PFSK-1 (cell line): ENCODE measurements at regions not wholly inside any gene's neighbourhood (a gene's known extent, or its start where the extent isn't known, plus 50 kb on each side); places are given as distances from the start of the nearest gene placed in this dataset.

Experiments used
- POLR2AphosphoS5 ChIP-seq: IDR thresholded peaks from 2 replicates; pipeline ENCODE4 v1.6.1; 2012; ENCODE audit warnings: low read depth, mild to moderate bottlenecking, control low read depth, low read length, moderate library complexity
- SIN3A ChIP-seq: IDR thresholded peaks from 2 replicates; pipeline ENCODE4 v1.6.1; 2012; ENCODE audit warnings: mild to moderate bottlenecking, low read length, moderate library complexity, borderline replicate concordance; ENCODE audit not compliant: insufficient read depth
- TAF1 ChIP-seq: IDR thresholded peaks from 2 replicates; pipeline ENCODE4 v1.6.1; 2012; ENCODE audit warnings: low read length, control low read depth, borderline replicate concordance; ENCODE audit not compliant: insufficient read depth
- TF ChIP-seq, protein P1 (sequence below), 2 experiments: IDR thresholded peaks; 2 replicates each; pipeline versions ENCODE4 v1.6.1 to v1.8.0; 2011 to 2012; ENCODE audit warnings: low read depth in 2 of 2, low read length in 2 of 2, control low read depth in 1 of 2, inconsistent platforms in 1 of 2, mild to moderate bottlenecking in 1 of 2, moderate library complexity in 1 of 2; ENCODE audit not compliant: insufficient read depth in 1 of 2

DNA sequence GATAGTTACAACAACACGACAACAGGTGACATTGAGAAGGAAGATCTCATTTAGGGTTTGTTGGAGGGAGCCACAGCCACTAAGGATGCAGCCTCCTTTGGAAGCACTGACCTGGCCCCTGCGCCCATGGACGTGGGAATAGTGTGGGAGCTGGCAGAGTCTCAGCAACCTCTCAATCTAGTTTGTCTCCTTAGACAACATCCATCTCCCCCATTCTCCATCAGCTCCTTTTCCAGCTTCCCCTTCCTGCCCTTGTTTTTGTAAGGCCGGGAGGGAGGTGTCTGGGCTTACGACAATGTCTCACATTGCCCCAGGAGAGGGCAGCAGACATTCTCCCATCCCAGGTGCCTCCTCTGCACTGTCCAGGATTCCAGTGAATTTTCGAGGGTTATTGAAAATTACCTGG, 170.2 kb upstream of the PZP start:
- TF ChIP-seq POLR2AphosphoS5 (no peak), SIN3A (no peak), TAF1 (no peak)
- TF ChIP-seq, protein P1, sequence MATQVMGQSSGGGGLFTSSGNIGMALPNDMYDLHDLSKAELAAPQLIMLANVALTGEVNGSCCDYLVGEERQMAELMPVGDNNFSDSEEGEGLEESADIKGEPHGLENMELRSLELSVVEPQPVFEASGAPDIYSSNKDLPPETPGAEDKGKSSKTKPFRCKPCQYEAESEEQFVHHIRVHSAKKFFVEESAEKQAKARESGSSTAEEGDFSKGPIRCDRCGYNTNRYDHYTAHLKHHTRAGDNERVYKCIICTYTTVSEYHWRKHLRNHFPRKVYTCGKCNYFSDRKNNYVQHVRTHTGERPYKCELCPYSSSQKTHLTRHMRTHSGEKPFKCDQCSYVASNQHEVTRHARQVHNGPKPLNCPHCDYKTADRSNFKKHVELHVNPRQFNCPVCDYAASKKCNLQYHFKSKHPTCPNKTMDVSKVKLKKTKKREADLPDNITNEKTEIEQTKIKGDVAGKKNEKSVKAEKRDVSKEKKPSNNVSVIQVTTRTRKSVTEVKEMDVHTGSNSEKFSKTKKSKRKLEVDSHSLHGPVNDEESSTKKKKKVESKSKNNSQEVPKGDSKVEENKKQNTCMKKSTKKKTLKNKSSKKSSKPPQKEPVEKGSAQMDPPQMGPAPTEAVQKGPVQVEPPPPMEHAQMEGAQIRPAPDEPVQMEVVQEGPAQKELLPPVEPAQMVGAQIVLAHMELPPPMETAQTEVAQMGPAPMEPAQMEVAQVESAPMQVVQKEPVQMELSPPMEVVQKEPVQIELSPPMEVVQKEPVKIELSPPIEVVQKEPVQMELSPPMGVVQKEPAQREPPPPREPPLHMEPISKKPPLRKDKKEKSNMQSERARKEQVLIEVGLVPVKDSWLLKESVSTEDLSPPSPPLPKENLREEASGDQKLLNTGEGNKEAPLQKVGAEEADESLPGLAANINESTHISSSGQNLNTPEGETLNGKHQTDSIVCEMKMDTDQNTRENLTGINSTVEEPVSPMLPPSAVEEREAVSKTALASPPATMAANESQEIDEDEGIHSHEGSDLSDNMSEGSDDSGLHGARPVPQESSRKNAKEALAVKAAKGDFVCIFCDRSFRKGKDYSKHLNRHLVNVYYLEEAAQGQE (IDR thresholded peaks at IDR 0.05; ENCODE audit: insufficient read depth in 1 of 2, low read depth in 2 of 2, low read length in 2 of 2), result no peak
